HG02798 (cell line): ENCODE measurements at regions not wholly inside any gene's neighbourhood (a gene's known extent, or its start where the extent isn't known, plus 50 kb on each side); places are given as distances from the start of the nearest gene placed in this dataset.
"Not testable (repeated sequence)": the region's sequence is repeated elsewhere in the genome, so short reads cannot be mapped to it uniquely, and the experiment has no call there.

Experiments used
- ATAC-seq: cut with Tn5 transposase; IDR thresholded peaks from one replicate; pipeline ENCODE4 v1.9.1; 2021; ENCODE audit warnings: mild to moderate bottlenecking; ENCODE audit not compliant: unreplicated experiment, poor library complexity

GRCh38 chr5:142542078-142542477 lies 143.8 kb downstream of the FGF1 start:
- no peak for ATAC-seq

DNA sequence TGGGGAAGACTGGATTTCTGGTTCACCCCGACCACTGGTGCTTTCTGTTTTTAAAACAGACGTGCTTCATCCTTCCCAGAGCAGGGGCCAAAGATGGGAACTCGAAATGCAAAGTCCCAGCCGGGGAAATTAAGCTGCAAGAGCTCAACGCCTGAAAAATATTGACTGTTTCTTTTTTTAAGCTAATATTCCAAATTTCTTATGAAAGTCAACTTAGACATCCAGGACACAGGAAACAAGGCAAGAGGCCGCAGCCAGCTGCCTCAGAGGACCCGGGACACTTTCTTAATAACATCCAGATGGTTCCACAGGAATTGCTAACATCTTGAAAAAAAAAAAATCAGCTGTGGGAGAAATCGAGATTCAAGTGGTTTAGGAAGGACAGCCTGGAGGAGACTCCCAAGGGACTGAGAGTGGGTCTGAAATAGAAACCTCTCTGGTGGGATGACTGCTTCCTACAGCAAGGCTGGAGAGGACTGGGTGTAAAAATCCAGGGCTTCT lies 144.9 kb downstream of the FGF1 start:
- ATAC-seq: no peak

DNA sequence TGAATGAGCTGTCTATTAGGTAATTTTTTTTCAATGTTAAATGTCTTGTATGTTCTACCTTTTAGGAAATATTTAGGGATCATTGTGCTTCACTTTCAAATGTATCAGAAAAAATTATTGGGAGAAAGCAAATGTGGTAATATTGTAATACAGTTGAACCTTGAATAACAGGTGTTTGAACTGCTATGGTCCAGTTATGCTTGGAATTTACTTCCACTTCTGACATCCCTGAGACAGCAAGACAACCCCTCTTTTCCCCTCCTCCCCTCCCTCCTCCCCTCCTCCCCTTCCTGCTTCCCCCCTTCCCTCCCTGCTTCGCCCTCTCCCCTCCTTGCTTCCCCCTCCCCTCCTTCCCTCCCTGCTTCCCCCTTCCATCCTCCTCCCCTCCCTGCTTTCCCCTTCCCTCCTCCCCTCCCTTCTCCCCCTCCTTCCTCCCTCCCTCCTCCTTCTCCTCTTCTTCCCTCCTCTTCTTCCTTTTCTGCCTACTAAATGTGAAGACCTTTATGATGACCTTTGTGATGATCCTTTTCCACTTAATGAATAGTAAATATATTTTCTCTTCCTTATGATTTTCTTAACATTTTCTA lies 146.6 kb downstream of the FGF1 start:
- ATAC-seq: no peak

DNA sequence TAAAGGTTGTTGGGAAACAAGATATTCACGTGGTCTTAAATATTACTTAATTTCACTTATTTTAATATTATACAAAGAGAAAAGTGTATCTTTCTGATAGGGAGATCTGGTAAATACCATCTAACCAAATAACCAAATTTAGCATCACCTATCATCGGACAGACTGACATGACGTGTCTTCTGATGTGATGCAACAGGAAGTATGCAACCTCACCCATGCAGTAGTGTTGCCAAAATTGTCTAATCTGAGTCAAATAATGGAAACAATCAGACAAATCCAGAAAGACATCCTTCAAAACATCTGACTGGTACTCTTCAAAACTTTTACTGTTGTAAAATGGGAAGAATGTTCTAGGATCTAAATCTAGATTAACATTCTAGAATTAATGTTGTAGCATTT lies 148.0 kb downstream of the FGF1 start:
- no peak for ATAC-seq

- no peak for ATAC-seq
Observed at GRCh38 chr5:142532781-142533176, 153.1 kb downstream of the FGF1 start.

GRCh38 chr5:142531977-142532780 lies 153.7 kb downstream of the FGF1 start:
- ATAC-seq: no peak

- ATAC-seq: no peak
Observed at GRCh38 chr5:142530904-142531303, 155.0 kb downstream of the FGF1 start.

DNA sequence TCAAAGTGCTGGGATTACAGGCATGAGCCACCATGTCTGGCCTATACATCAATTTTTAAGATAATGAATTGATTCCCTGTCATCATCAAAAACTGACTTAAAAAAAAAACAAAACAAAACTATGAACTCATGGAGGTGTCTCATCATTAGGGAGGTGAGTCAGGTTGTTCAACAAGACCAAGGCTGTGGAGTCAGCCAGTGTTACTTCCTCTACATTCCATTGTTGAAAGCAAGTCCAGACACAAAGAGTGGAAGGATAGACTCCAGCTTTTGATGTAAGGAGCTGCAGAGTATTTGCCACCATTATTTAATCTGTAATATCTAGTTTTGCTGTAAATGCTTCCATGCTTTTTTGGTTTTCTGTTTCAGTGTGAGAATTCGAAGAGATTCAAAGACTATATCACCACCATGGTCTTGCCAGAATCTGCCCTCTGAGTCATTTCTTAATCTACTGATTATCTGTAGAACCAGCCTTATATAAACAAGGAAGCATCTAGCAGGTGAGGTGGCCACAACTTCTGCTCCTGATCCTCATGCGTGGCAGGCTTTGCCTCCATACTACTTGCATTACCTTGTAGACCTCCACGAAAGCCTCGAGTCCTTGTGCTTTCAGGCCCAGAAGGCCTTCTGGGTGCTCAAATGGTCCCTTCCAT lies 156.1 kb downstream of the FGF1 start:
- no peak for ATAC-seq

GRCh38 chr5:142527664-142528295 lies 158.1 kb downstream of the FGF1 start:
- peak; percentile 47 for ATAC-seq

- peak; percentile 29 for ATAC-seq
Observed at GRCh38 chr5:142527234-142527633, 158.7 kb downstream of the FGF1 start.

DNA sequence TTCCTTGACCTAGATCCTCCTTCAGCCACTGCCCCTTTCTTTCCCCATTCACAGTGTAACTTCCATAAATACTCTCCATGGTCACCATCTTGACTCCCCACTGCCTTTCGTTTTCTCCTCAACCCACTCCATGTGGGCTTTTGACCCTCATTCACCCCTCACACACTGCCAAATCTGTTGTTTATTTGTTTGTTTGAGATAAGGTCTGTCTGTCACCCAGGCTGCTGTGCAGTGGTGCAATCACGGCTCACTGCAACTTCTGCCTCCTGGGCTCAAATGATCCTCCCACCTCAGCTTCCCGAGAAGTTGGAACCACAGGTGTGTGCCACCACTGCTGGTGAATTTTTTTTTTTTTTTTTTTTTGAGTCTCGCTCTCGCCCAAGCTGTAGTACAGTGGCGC lies 162.9 kb downstream of the FGF1 start:
- ATAC-seq: no peak

DNA sequence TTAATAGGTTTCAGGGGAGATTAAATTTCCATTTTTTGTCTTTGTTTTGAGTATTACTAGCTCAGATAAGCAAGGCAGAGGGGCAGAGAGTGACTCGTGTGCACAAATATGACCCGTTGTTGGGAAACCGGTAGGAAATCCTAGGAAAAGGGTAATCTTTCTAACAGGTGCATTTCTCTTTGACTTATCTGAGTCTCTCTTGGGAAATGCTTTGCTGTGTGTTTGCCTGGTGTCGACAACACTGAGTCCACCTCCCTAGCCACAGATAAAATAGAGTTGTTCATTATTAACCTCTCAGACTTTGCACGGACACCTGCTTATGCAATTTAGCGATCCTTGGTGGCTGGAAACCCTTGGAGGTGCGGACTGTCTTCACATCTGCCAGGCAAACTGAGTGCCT lies 164.2 kb downstream of the FGF1 start:
- no peak for ATAC-seq

DNA sequence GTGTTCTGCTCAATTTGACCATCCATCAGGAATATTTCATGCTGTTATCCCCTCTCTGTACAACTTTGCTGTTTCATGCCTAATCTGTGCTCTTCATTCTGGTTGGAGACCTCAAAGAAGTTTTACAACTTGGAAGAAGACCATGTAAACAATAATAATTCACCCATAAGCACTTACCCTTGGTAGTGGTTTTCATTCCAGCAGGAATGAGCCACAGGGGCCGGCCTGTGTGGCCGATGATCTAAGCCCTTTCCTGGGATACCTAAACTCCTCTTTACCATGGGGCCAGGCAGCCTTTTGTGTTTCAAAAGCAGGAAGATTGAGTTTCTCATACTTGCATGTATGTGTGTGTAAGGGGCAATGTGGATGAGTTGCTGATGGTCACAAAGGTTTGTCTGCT lies 165.0 kb downstream of the FGF1 start:
- no peak for ATAC-seq

DNA sequence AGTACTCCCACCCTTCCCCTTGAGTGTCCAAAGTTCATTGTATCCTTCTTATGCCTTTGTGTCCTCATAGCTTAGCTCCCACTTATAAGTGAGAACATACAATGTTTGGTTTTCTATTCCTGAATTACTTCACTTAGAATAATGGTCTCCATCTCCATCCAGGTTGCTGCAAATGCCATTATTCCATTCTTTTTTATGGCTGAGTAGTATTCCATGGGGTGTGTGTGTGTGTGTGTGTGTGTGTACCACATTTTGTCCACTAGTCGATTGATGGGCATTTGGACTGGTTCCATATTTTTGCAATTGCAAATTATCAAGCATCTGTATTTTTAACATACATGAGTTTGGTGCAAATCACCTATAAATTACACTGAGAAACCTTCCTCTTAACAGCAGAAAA lies 166.0 kb downstream of the FGF1 start:
- not testable (repeated sequence) for ATAC-seq

- no peak for ATAC-seq
Observed at GRCh38 chr5:142517840-142518239, 168.1 kb downstream of the FGF1 start.

- ATAC-seq: no peak
Observed at GRCh38 chr5:142516732-142517131, 169.2 kb downstream of the FGF1 start.

DNA sequence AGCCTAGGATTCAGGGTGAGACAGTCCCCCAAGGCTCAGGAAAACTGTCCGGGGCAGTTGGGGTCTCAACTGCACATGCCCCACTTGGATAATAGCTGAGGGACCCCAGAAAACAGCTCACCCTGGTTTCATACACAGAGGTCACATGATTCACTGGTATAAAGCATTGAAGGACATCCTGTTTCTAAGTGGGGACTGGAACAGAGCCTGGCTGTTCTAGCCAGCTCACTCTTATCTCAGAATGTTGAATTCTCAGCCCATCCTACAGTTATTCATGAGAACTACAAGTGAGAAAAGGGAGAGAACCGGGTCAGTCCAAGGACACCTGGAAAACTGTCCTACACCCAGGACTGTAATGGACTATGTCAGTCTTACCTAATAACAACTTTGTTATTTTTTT lies 170.9 kb downstream of the FGF1 start:
- no peak for ATAC-seq

- no peak for ATAC-seq
Observed at GRCh38 chr5:142514196-142514595, 171.7 kb downstream of the FGF1 start.

DNA sequence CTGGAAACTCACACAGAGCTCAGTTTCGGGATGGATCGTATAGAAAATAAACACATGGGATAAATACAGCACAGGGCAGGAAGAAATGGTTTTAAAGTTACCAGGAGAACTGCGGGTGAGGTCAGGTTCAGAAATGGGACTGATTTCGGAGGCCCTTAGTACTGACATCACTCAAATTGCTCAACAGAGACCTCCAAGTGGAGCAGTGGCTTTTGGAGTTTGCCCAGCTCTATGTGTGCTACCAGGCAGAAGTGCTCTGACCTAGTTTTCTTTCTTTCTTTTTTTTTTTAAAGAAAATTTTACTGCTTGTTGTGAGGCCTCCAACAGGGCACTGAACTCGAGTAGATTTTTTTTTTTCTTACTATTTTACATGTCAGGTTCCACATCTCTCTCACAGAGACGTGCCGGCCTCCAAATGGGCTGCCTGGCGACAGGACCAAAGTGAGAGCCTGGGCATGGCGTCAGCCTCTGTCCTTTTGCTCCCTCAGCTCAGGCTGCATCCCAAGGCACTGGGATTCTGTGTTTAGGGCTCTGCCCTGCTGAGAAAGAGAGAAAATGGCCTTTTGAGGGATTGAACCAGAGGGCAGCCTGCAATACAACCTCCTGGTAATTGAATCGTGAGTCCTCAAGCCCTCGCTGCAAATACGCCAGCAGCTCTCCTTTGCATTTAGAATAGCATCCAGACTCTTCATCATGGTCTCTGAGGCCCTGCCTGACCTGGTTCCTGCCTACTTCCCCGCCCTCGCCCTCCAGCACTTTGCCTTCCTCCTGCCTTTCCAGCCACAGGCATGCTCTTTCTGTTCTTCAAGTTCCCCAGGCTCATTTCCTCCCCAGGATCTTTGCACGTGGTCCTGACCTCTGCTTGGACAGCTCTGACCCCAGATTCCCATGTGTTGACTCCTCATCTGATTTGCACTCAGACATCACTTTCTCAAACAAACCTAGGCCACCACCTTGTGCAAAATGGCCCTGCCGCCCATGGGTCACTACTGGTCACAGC lies 173.5 kb downstream of the FGF1 start:
- no peak for ATAC-seq

- no peak for ATAC-seq
Observed at GRCh38 chr5:142511358-142511757, 174.5 kb downstream of the FGF1 start.
